OCI-LY1 (cell line): ENCODE measurements at regions not wholly inside any gene's neighbourhood (a gene's known extent, or its start where the extent isn't known, plus 50 kb on each side); places are given as distances from the start of the nearest gene placed in this dataset.

Experiments
- H2AFZ ChIP-seq: fragments of 200-600 bp; sonication (generic), shearing (Covaris generic); 2 replicates; pipeline ENCODE4 v1.6.0; 2014; ENCODE audit warnings: antibody characterized with exemption, mild to moderate bottlenecking, low read length
- H3F3A ChIP-seq: fragments of 200-600 bp; sonication (generic), shearing (Covaris generic); 2 replicates; pipeline ENCODE4 v1.6.0; 2014; ENCODE audit warnings: mild to moderate bottlenecking, antibody characterized with exemption, low read length, moderate library complexity; ENCODE audit not compliant: insufficient read depth
- H3K27ac ChIP-seq: fragments of 200-600 bp; sonication (generic); 2 replicates; pipeline ENCODE4 v1.5.1; 2014; ENCODE audit warnings: low read length, mixed run types, mild to moderate bottlenecking, low read depth; ENCODE audit not compliant: poor library complexity, severe bottlenecking
- H3K27me3 ChIP-seq: fragments of 200-600 bp; sonication (generic); 2 replicates; pipeline ENCODE4 v1.6.0; 2014; ENCODE audit warnings: antibody characterized with exemption, mild to moderate bottlenecking, low read length, moderate library complexity; ENCODE audit not compliant: insufficient read depth
- H3K36me3 ChIP-seq: fragments of 200-600 bp; sonication (generic); 2 replicates; pipeline ENCODE4 v1.6.1; 2014; ENCODE audit warnings: mild to moderate bottlenecking, antibody characterized with exemption, low read length, moderate library complexity, mixed read lengths; ENCODE audit not compliant: insufficient read depth
- H3K4me1 ChIP-seq: fragments of 200-600 bp; sonication (generic); 2 replicates; pipeline ENCODE4 v1.5.1; 2014; ENCODE audit warnings: mild to moderate bottlenecking, low read length, moderate library complexity; ENCODE audit not compliant: insufficient read depth, severe bottlenecking
- H3K4me2 ChIP-seq: fragments of 200-600 bp; sonication (generic), shearing (Covaris generic); 2 replicates; pipeline ENCODE4 v1.6.1; 2014; ENCODE audit warnings: low read length
- H3K4me3 ChIP-seq: fragments of 200-600 bp; sonication (generic); 2 replicates; pipeline ENCODE4 v1.5.1; 2014; ENCODE audit warnings: low read length, low read depth, mild to moderate bottlenecking, mixed read lengths; ENCODE audit not compliant: poor library complexity, severe bottlenecking
- H3K79me2 ChIP-seq: fragments of 200-600 bp; shearing (Covaris generic); 2 replicates; pipeline ENCODE4 v1.6.1; 2016; ENCODE audit warnings: mixed run types, low read length, mixed read lengths; ENCODE audit not compliant: insufficient read depth
- H3K9ac ChIP-seq: fragments of 200-600 bp; sonication (generic), shearing (Covaris generic); 2 replicates; pipeline ENCODE4 v1.6.1; 2014; ENCODE audit warnings: mild to moderate bottlenecking, low read length, mixed read lengths
- H3K9me2 ChIP-seq: fragments of 200-600 bp; sonication (generic), shearing (Covaris generic); 2 replicates; pipeline ENCODE4 v1.6.1; 2014; ENCODE audit warnings: low read depth, mild to moderate bottlenecking, low read length, mixed read lengths
- H3K9me3 ChIP-seq: fragments of 200-600 bp; shearing (Covaris generic); 2 replicates; pipeline ENCODE4 v1.6.1; 2014; ENCODE audit warnings: low read length, mixed read lengths
- H4K20me1 ChIP-seq: fragments of 200-600 bp; sonication (generic), shearing (Covaris generic); 2 replicates; pipeline ENCODE4 v1.6.0; 2016; ENCODE audit warnings: mild to moderate bottlenecking, low read length; ENCODE audit not compliant: insufficient read depth
- EZH2 ChIP-seq: fragments of 200-600 bp; sonication (generic), shearing (Covaris generic); IDR thresholded peaks from 2 replicates; pipeline ENCODE4 v1.8.0; 2017; ENCODE audit warnings: borderline replicate concordance, mixed run types, mild to moderate bottlenecking, antibody characterized with exemption, low read length, moderate library complexity, mixed read lengths
- TF ChIP-seq, protein P1 (sequence below): fragments of 200-600 bp; sonication (generic), shearing (Covaris generic); IDR thresholded peaks from 2 replicates; pipeline ENCODE4 v1.5.1; 2017; ENCODE audit warnings: mild to moderate bottlenecking, antibody characterized with exemption, low read length, moderate library complexity, mixed read lengths

DNA sequence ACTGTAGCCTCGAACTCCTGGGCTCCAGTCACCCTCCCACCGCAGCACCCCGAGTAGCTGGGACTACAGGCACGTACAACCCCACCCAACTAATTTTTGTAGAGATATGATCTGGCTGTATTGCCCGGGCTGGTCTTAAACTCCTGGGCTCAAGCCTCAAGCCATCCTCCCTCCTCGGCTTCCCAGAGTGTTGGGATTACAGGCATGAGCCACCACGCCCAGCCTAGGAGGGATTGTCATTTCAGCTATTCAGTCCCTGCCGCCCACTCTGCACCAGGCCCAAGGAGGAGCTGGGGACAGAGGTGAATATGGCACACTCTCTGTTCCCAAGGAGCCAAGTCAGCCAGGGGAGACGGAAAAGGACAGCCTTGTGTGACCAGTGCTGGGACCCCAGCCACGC is 256.2 kb downstream of the PARN start:
- Histone ChIP-seq H3K79me2 (no peaks in the 10 kb centered on the region), H3K4me2 (no peak overlapping the region), H3K27me3 (peaks cover 21% of the 10 kb centered on the region; the same call in 1 of the 2 replicates), H4K20me1 (no peaks in the 10 kb centered on the region), H3F3A (no peaks in the 10 kb centered on the region), H3K36me3 (no peaks in the 10 kb centered on the region), H3K9me3 (no peaks in the 10 kb centered on the region), H3K9me2 (no peaks in the 10 kb centered on the region), H3K4me1 (no peaks in the 10 kb centered on the region), H3K27ac (no peak overlapping the region), H2AFZ (no peak overlapping the region), H3K9ac (no peak overlapping the region), H3K4me3 (no peak overlapping the region)
- TF ChIP-seq, protein P1, sequence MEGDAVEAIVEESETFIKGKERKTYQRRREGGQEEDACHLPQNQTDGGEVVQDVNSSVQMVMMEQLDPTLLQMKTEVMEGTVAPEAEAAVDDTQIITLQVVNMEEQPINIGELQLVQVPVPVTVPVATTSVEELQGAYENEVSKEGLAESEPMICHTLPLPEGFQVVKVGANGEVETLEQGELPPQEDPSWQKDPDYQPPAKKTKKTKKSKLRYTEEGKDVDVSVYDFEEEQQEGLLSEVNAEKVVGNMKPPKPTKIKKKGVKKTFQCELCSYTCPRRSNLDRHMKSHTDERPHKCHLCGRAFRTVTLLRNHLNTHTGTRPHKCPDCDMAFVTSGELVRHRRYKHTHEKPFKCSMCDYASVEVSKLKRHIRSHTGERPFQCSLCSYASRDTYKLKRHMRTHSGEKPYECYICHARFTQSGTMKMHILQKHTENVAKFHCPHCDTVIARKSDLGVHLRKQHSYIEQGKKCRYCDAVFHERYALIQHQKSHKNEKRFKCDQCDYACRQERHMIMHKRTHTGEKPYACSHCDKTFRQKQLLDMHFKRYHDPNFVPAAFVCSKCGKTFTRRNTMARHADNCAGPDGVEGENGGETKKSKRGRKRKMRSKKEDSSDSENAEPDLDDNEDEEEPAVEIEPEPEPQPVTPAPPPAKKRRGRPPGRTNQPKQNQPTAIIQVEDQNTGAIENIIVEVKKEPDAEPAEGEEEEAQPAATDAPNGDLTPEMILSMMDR: no peak
- no peak for TF ChIP-seq EZH2

DNA sequence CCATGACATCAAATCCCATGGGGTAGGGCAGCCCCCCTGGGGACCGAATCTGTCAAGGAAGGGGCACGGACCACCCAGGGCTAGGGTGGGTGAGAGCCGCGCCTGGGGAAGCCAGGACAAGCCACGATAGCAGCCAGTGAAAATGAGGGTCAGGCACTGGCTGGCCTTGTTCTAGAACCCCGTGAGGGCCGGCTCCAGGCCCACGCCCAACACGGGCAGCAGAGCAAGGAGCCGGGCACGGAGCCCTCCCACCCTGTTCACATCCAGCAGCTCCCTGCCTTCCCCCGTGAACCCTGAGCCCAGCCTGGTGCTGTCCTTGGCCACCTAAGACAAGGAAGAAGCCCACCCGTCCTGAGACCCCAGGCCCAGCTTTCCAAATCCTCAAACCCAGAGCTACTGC is 256.7 kb downstream of the PARN start:
- no peak overlapping the region for H2AFZ ChIP-seq
- H3K4me1 ChIP-seq: no peaks in the 10 kb centered on the region
- H3K9me3 ChIP-seq: no peaks in the 10 kb centered on the region
- no peak overlapping the region for H3K27ac ChIP-seq
- H4K20me1 ChIP-seq: no peaks in the 10 kb centered on the region
- no peak overlapping the region for H3K4me3 ChIP-seq
- H3K4me2 ChIP-seq: no peak overlapping the region
- peaks cover 21% of the 10 kb centered on the region; the same call in 1 of the 2 replicates for H3K27me3 ChIP-seq
- no peaks in the 10 kb centered on the region for H3F3A ChIP-seq
- no peaks in the 10 kb centered on the region for H3K79me2 ChIP-seq
- H3K9ac ChIP-seq: no peak overlapping the region
- TF ChIP-seq, protein P1: no peak
- TF ChIP-seq EZH2: no peak
- H3K9me2 ChIP-seq: no peaks in the 10 kb centered on the region
- no peaks in the 10 kb centered on the region for H3K36me3 ChIP-seq

DNA sequence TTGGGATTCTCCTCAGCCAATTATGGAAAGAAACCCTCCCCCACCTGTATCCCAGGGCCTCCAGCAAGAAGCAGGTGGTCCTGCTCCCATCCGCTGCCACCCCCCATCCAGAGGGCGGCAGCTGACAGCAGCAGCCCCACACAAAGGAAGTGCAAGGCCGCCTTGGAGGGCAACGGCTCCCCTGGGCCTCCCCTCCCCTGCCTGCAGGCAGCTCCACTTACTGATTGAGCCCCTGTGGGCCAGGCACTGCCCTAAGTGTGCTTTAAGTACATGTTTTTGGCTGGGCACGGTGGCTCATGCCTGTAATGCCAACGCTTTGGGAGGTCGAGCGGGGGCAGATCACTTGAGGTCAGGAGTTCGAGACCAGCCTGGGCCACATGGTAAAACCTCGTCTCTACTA is 257.6 kb downstream of the PARN start:
- Histone ChIP-seq H3K9me2 (no peaks in the 10 kb centered on the region), H4K20me1 (no peaks in the 10 kb centered on the region), H3K9ac (no peak overlapping the region), H2AFZ (no peak overlapping the region), H3K4me3 (no peak overlapping the region), H3F3A (no peaks in the 10 kb centered on the region), H3K36me3 (no peaks in the 10 kb centered on the region), H3K27me3 (peaks cover 21% of the 10 kb centered on the region), H3K79me2 (no peaks in the 10 kb centered on the region), H3K4me1 (no peaks in the 10 kb centered on the region), H3K4me2 (no peak overlapping the region), H3K9me3 (no peaks in the 10 kb centered on the region), H3K27ac (no peak overlapping the region)
- no peak for TF ChIP-seq EZH2
- TF ChIP-seq, protein P1: no peak
